ENCODE measurements at regions not wholly inside any gene's neighbourhood (a gene's known extent, or its start where the extent isn't known, plus 50 kb on each side); places are given as distances from the start of the nearest gene placed in this dataset.

DNA sequence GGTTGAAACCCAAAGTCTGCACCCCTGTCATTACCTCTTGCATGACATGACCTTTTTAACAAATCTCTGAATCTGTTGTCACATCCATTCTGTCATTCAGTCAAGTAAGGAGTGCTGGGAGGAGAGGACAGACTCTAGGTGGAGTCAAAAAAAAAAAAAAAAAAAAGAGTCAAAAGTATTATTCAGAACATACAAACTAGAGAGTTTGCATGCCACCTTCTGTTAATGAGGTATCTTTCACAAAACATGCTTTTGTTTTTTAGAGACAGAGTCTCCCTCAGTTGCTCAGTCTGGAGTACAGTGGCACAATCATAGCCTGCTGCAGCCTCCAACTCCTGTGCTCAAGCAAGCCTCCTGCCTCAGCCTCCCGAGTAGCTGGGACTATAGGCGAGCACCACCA lies 81.6 kb upstream of the ARMC3 start:
- H3K27me3 ChIP-seq, result no peaks in the 10 kb centered on the region
- peaks cover 0 to 4% of the 10 kb centered on the region in 2 donors for H3K4me1 ChIP-seq
- no peak overlapping the region for H3K27ac ChIP-seq
- 93 to 97% methylated on average over 2 of the region's 2 CpGs for WGBS, 2 donors
- no peaks in the 10 kb centered on the region for H3K9me3 ChIP-seq
- DNase-seq, result no peak
- intact Hi-C loops (cut with DNase I), result no loop called here
- H3K36me3 ChIP-seq, result no peaks in the 10 kb centered on the region
- no peak for TF ChIP-seq POLR2A (IDR thresholded peaks at IDR 0.05)
- H3K4me3 ChIP-seq (replicated peaks in 1 of 3), result no peak overlapping the region

- Histone ChIP-seq H3K27me3 (no peaks in the 10 kb centered on the region), H3K27ac (no peak overlapping the region), H3K4me3 (replicated peaks in 1 of 3) (no peak overlapping the region), H3K9me3 (no peaks in the 10 kb centered on the region), H3K36me3 (no peaks in the 10 kb centered on the region), H3K4me1 (no peaks in the 10 kb centered on the region)
- no peak for DNase-seq
- intact Hi-C loops (cut with DNase I), result no loop called here
- 74 to 81% methylated on average over 5 of the region's 5 CpGs for WGBS, 2 donors
- no peak for TF ChIP-seq POLR2A (IDR thresholded peaks at IDR 0.05)
Observed at GRCh38 chr10:22839639-22840038, 88.2 kb upstream of the ARMC3 start.

DNA sequence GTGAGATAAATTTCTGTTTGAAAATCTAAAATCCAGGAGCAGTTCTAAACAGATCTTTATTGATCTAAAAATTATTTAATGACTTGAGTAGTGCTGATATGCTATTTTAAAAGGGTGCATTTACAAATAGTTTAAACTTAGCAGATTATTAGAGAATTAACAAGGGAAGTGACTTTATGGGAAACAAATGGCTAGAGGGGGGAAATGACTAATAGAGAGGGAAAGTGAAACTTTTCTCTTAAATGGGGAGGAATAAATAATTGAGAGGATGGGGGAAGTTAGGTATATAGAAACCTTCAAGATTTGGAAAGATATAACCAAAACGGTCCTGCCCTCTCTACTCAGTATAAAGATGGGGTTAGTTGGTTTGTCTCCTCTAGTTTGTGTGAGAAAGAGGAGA lies 90.1 kb upstream of the ARMC3 start:
- Histone ChIP-seq H3K27me3 (no peaks in the 10 kb centered on the region), H3K27ac (no peak overlapping the region), H3K9me3 (no peaks in the 10 kb centered on the region), H3K36me3 (no peaks in the 10 kb centered on the region), H3K4me3 (replicated peaks in 1 of 3) (no peak overlapping the region), H3K4me1 (no peaks in the 10 kb centered on the region)
- 60 to 80% methylated on average over 1 of the region's 1 CpG for WGBS, 2 donors
- intact Hi-C loops (cut with DNase I), result no loop called here
- DNase-seq, result no peak
- TF ChIP-seq CTCF (IDR thresholded peaks at IDR 0.05), result no peak
- TF ChIP-seq POLR2A (IDR thresholded peaks at IDR 0.05), result no peak

DNA sequence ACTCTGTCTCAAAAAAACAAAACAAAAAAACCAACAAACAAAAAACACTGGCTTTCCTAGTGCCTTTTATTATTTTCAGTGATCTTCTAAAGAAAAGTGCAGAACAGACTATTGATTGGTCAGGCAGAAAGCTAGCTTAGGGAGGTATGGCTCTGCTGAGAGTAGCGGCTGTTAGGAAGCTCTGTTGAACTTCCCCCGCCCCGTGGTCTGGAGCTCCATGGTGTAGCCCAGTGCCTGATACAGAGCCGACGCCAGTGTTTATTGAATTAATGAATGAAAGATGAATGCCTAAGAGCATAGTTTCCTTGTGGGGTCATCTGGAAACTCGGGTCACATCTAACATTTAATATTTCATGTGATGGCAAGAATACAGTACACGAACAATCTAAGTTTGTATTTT lies 90.5 kb upstream of the ARMC3 start:
- WGBS, 2 donors, result 89 to 90% methylated on average over 7 of the region's 7 CpGs
- H3K4me1 ChIP-seq, result no peaks in the 10 kb centered on the region
- intact Hi-C loops (cut with DNase I), result no loop called here
- no peak overlapping the region for H3K27ac ChIP-seq
- no peak overlapping the region for H3K4me3 ChIP-seq (replicated peaks in 1 of 3)
- TF ChIP-seq POLR2A (IDR thresholded peaks at IDR 0.05) (no peak), CTCF (IDR thresholded peaks at IDR 0.05) (no peak)
- no peak for DNase-seq
- no peaks in the 10 kb centered on the region for H3K9me3 ChIP-seq
- H3K27me3 ChIP-seq, result no peaks in the 10 kb centered on the region
- H3K36me3 ChIP-seq, result no peaks in the 10 kb centered on the region

DNA sequence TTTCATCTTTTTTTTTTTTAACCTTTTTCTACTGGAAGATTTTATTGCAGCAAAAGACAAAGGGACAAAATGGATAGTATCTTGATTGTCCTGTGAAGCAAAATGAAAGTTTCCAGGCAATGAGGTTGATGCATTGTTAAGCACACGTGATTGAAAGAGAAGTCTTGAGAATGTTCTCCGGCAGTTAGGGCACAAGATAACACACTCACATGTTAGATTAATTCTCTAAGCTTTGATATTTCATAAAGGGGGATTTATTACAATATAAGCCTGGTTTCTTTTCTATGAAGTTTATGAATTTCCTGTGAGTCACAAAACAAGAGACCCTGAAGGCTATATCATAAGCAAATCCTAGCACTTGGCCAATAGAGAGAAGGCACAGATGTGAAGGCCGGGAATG lies 93.4 kb upstream of the ARMC3 start:
- no peak overlapping the region for H3K27ac ChIP-seq

DNA sequence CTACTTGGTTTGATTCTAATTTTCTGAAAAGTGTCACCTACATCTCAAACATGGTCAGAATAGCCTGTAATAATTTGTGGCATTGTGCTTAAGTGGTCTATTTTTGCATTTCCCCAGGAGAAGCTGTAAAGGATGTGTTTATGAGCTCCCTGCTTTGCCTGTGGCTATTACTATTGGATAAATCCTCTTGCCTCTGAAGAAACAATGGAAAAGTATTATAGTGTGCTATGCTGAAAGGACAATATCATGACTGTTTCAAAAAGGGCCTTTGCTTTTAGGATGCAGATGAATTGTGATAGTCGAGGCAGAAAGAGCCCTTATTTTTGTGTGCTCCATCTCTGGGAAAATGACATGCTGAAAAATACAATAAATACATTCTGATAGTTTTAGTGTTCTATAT lies 94.1 kb upstream of the ARMC3 start:
- no peaks in the 10 kb centered on the region for H3K36me3 ChIP-seq
- no peaks in the 10 kb centered on the region for H3K27me3 ChIP-seq
- 81 to 82% methylated on average over 1 of the region's 1 CpG for WGBS, 2 donors
- no peaks in the 10 kb centered on the region for H3K4me1 ChIP-seq
- DNase-seq, result no peak
- no peaks in the 10 kb centered on the region for H3K9me3 ChIP-seq
- H3K4me3 ChIP-seq (replicated peaks in 1 of 3), result no peak overlapping the region
- H3K27ac ChIP-seq, result no peak overlapping the region
- intact Hi-C loops (cut with DNase I), result no loop called here
- TF ChIP-seq CTCF (IDR thresholded peaks at IDR 0.05), result no peak
- TF ChIP-seq POLR2A (IDR thresholded peaks at IDR 0.05), result no peak

More for the DNA sequence above, 93.4 kb upstream of the ARMC3 start:
- H3K36me3 ChIP-seq, result no peaks in the 10 kb centered on the region
- H3K27me3 ChIP-seq, result no peaks in the 10 kb centered on the region
- intact Hi-C loops (cut with DNase I), result no loop called here
- 86 to 89% methylated on average over 3 of the region's 3 CpGs for WGBS, 2 donors
- H3K4me1 ChIP-seq, result no peaks in the 10 kb centered on the region
- H3K4me3 ChIP-seq (replicated peaks in 1 of 3), result no peak overlapping the region
- H3K9me3 ChIP-seq, result no peaks in the 10 kb centered on the region
- DNase-seq, result no peak
- TF ChIP-seq POLR2A (IDR thresholded peaks at IDR 0.05) (no peak), CTCF (IDR thresholded peaks at IDR 0.05) (no peak)
